HTR-8/SVneo (cell line): ENCODE measurements at regions not wholly inside any gene's neighbourhood (a gene's known extent, or its start where the extent isn't known, plus 50 kb on each side); places are given as distances from the start of the nearest gene placed in this dataset.

ENCODE experiments used
- DNase-seq: peaks from one replicate; pipeline ENCODE4 v3.0.0; 2011; ENCODE audit warnings: low spot score, mixed read lengths; ENCODE audit not compliant: insufficient read length
- FAIRE-seq: peaks from 2 replicates; lab custom pipeline; 2011; peaks lifted over from hg19 to GRCh38; lab: Jason Lieb, UNC

- DNase-seq, result no peak
- no peak for FAIRE-seq
Measured at GRCh38 chr2:223363085-223363484, 239.1 kb downstream of the SCG2 start.

GRCh38 chr2:223365158-223365679 is 236.9 kb downstream of the SCG2 start:
- DNase-seq, result no peak
- FAIRE-seq, result no peak

- FAIRE-seq (no peak), DNase-seq (no peak)
Measured at GRCh38 chr2:223366566-223366965, 235.6 kb downstream of the SCG2 start.

- DNase-seq (no peak), FAIRE-seq (no peak)
Measured at GRCh38 chr2:223368481-223368880, 233.7 kb downstream of the SCG2 start.

- FAIRE-seq (no peak), DNase-seq (no peak)
Measured at GRCh38 chr2:223369889-223370288, 232.3 kb downstream of the SCG2 start.

- DNase-seq (no peak), FAIRE-seq (no peak)
Measured at GRCh38 chr2:223383315-223383714, 218.8 kb downstream of the SCG2 start.

GRCh38 chr2:223386189-223386588 is 216.0 kb downstream of the SCG2 start:
- FAIRE-seq (no peak), DNase-seq (no peak)

- FAIRE-seq, result no peak
- no peak for DNase-seq
Measured at GRCh38 chr2:223386984-223387383, 215.2 kb downstream of the SCG2 start.

- DNase-seq (no peak), FAIRE-seq (no peak)
Measured at GRCh38 chr2:223389624-223390023, 212.5 kb downstream of the SCG2 start.

GRCh38 chr2:223396993-223397392 is 205.2 kb downstream of the SCG2 start:
- DNase-seq, result no peak
- FAIRE-seq, result no peak

- FAIRE-seq, result no peak
Measured at GRCh38 chr2:223399357-223399957, 202.7 kb downstream of the SCG2 start.

GRCh38 chr2:223404616-223405015 is 197.5 kb downstream of the SCG2 start:
- FAIRE-seq (no peak), DNase-seq (no peak)

More at GRCh38 chr2:223399357-223399957, 202.7 kb downstream of the SCG2 start:
- no peak for DNase-seq

GRCh38 chr2:223414646-223415045 is 187.5 kb downstream of the SCG2 start:
- no peak for DNase-seq
- no peak for FAIRE-seq

- FAIRE-seq (no peak), DNase-seq (no peak)
Measured at GRCh38 chr2:223415071-223415470, 187.1 kb downstream of the SCG2 start.

GRCh38 chr2:223416815-223417610 is 185.1 kb downstream of the SCG2 start:
- FAIRE-seq (no peak), DNase-seq (no peak)

- DNase-seq (no peak), FAIRE-seq (no peak)
Measured at GRCh38 chr2:223418131-223418530, 184.0 kb downstream of the SCG2 start.

GRCh38 chr2:223418604-223419199 is 183.5 kb downstream of the SCG2 start:
- no peak for DNase-seq
- FAIRE-seq, result no peak

GRCh38 chr2:223420048-223420447 is 182.1 kb downstream of the SCG2 start:
- no peak for DNase-seq
- no peak for FAIRE-seq

GRCh38 chr2:223431479-223431878 is 170.7 kb downstream of the SCG2 start:
- FAIRE-seq (no peak), DNase-seq (no peak)

- DNase-seq (no peak), FAIRE-seq (no peak)
Measured at GRCh38 chr2:223433461-223433860, 168.7 kb downstream of the SCG2 start.

- no peak for FAIRE-seq
- no peak for DNase-seq
Measured at GRCh38 chr2:223437788-223438187, 164.4 kb downstream of the SCG2 start.
